GM12873 (cell line): ENCODE measurements at regions not wholly inside any gene's neighbourhood (a gene's known extent, or its start where the extent isn't known, plus 50 kb on each side); places are given as distances from the start of the nearest gene placed in this dataset.

Experiments used
- TF ChIP-seq, protein P1 (sequence below): IDR thresholded peaks from 2 replicates; pipeline ENCODE4 v1.5.1; 2012; ENCODE audit warnings: low read depth, mild to moderate bottlenecking, moderate library complexity, low read length, control low read depth; ENCODE audit not compliant: insufficient read depth; ENCODE audit errors: missing control alignments

GRCh38 chr15:96415513-96416217, 85.2 kb downstream of the NR2F2 start:
- TF ChIP-seq, protein P1, sequence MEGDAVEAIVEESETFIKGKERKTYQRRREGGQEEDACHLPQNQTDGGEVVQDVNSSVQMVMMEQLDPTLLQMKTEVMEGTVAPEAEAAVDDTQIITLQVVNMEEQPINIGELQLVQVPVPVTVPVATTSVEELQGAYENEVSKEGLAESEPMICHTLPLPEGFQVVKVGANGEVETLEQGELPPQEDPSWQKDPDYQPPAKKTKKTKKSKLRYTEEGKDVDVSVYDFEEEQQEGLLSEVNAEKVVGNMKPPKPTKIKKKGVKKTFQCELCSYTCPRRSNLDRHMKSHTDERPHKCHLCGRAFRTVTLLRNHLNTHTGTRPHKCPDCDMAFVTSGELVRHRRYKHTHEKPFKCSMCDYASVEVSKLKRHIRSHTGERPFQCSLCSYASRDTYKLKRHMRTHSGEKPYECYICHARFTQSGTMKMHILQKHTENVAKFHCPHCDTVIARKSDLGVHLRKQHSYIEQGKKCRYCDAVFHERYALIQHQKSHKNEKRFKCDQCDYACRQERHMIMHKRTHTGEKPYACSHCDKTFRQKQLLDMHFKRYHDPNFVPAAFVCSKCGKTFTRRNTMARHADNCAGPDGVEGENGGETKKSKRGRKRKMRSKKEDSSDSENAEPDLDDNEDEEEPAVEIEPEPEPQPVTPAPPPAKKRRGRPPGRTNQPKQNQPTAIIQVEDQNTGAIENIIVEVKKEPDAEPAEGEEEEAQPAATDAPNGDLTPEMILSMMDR: no peak

- TF ChIP-seq, protein P1: no peak
These were observed 85.9 kb downstream of the NR2F2 start for GRCh38 chr15:96416218-96416933.

- TF ChIP-seq, protein P1: no peak
These were observed 86.6 kb downstream of the NR2F2 start for GRCh38 chr15:96416934-96417759.

- TF ChIP-seq, protein P1: no peak
These were observed 87.2 kb downstream of the NR2F2 start for GRCh38 chr15:96417760-96418130.

GRCh38 chr15:96418146-96418545, 87.6 kb downstream of the NR2F2 start:
- TF ChIP-seq, protein P1: no peak

GRCh38 chr15:96421178-96421601, 90.7 kb downstream of the NR2F2 start:
- TF ChIP-seq, protein P1: no peak

DNA sequence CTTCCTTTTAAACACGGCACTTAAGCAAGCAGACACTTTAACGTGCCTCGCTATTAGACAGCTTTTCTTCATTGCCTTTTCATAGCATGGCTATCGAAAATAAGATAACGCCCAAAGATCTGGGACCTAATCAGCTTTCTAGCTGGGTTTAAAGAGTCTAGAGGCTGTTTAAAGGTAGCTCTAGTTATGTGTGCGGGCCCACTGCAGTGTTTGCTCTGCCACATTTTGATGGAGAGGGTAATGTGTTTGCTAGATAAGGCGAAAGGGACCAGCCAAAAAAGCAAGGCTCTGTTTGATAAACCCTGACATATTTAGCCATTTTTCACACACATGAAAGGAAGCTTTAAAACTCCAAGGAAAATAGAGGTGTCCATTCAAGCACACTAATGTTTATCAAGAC, 91.6 kb downstream of the NR2F2 start:
- TF ChIP-seq, protein P1: no peak
